HG03097 (cell line): ENCODE measurements at regions not wholly inside any gene's neighbourhood (a gene's known extent, or its start where the extent isn't known, plus 50 kb on each side); places are given as distances from the start of the nearest gene placed in this dataset.

Experiments
- ATAC-seq: cut with Tn5 transposase; IDR thresholded peaks from one replicate; pipeline ENCODE4 v1.9.1; 2021; ENCODE audit not compliant: unreplicated experiment, low FRiP score

GRCh38 chr1:216794586-216794985, 71.4 kb upstream of the ESRRG start:
- no peak for ATAC-seq

DNA sequence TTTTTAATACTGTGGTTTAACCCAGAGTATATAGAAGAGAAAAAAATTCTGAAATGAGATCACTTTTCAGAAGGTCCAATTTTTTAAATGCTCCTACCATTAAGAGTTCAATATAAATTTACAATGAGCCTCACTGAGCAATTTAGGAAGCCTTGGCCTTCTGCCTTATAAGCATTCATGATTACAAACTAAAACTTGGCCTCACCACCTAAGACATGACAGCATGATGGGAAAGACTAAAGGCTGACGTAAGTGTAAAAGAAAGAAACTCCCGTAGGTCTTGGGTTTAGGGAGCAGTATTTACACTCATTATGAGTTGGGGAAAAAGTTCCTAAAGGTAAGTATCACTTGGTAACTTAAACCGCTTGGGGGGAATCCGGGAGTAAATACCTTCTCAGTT, 70.7 kb upstream of the ESRRG start:
- no peak for ATAC-seq

DNA sequence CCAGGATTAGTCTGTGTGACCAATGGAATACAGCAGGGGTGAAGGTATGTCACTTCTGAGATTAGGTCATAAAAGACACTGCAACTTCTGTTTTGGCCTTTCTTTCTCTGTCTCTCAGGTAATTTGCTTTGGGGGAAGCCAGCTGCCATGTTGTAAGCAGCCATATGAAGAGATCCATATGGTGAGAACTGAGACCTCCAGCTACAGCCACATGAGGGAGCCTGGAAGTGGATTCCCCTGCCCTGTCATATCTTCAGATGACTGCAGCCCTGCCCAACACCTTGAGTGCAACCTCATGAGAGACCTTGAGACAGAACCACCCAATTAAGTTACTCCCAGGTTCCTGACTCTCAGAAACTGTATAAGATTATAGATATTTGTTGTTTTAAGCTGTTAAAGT, 70.1 kb upstream of the ESRRG start:
- no peak for ATAC-seq

GRCh38 chr1:216788671-216789070, 65.4 kb upstream of the ESRRG start:
- ATAC-seq, result no peak

- no peak for ATAC-seq
Observed at GRCh38 chr1:216785737-216786136, 62.5 kb upstream of the ESRRG start.

GRCh38 chr1:216785221-216785620, 62.0 kb upstream of the ESRRG start:
- no peak for ATAC-seq

DNA sequence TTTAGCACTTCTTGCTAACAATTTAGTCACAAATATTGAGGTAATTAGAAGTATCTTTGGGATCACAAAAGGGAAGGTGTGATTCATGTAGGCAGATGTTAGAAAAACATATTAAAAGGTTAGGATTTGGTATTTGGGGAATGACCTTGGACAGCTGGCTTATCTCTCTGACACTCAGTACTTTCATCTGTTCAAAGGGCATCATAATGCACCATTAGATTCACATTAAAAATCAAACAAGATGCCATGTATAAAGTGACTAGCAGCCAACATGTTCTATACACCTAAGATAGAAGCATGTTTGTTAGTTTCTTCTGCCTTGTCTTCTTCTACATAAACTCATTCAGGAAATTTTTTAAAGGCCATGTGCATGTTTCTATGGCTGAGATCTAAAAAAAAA, 56.5 kb upstream of the ESRRG start:
- ATAC-seq, result no peak

- ATAC-seq, result no peak
Observed at GRCh38 chr1:216778737-216779136, 55.5 kb upstream of the ESRRG start.

- ATAC-seq, result no peak
Observed at GRCh38 chr1:216777148-216777547, 53.9 kb upstream of the ESRRG start.
